Fibroblast of the conjunctiva (primary cell): ENCODE measurements at regions not wholly inside any gene's neighbourhood (a gene's known extent, or its start where the extent isn't known, plus 50 kb on each side); places are given as distances from the start of the nearest gene placed in this dataset.
"Not testable (repeated sequence)": the region's sequence is repeated elsewhere in the genome, so short reads cannot be mapped to it uniquely, and the experiment has no call there.

Experiments
- DNase-seq: peaks from one replicate; pipeline ENCODE4 v3.0.0-alpha.2; 2010; ENCODE audit warnings: low read depth

- DNase-seq, result no peak
Measured at GRCh38 chr12:107500307-107500706, 185.3 kb upstream of the PWP1 start.

- no peak for DNase-seq
Measured at GRCh38 chr12:107501681-107502080, 183.9 kb upstream of the PWP1 start.

GRCh38 chr12:107503129-107503855, 182.3 kb upstream of the PWP1 start:
- no peak for DNase-seq

GRCh38 chr12:107503887-107504885, 181.4 kb upstream of the PWP1 start:
- no peak for DNase-seq

GRCh38 chr12:107509421-107509820, 176.2 kb upstream of the PWP1 start:
- DNase-seq, result no peak

DNA sequence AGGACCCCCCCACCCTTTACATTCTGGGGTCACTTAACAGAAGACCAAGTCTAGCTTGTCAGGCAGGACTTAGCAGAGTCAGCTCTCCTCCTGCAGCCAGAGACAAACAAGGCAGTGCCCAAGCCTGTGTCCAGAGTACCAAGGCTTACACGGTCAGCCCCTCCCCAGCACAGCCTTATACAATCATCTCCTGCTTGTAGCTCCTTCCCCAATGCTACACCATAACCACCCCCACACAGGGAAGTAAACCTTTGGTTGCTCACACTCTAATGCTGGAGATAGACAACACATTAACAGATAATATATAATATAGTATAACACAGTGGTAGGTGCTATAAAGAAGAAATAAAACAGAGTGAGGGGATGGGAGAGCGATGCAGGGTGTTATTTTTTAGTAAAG, 175.4 kb upstream of the PWP1 start:
- no peak for DNase-seq

- no peak for DNase-seq
Measured at GRCh38 chr12:107511292-107511691, 174.3 kb upstream of the PWP1 start.

DNA sequence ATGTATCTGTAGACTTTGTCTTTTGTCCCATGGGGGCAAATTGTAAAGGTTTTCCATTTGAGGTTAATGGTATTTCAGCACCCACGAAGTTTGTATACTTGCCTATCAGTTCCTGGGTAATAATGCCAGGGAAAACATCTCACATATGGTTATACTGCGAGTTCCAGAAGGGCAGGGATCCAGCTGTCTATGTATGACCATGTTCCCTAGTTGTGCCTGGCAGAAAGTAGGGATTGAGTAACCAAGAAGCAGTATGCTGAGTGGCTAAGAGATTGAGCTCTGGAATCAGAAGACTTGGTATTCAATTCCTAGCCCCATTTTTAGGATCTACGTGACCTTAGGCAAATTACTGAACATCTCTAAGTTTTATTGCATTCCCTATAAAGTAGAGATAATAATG, 173.2 kb upstream of the PWP1 start:
- DNase-seq, result peak; percentile 47

- DNase-seq, result no peak
Measured at GRCh38 chr12:107513184-107513583, 172.4 kb upstream of the PWP1 start.

GRCh38 chr12:107513636-107514400, 171.8 kb upstream of the PWP1 start:
- no peak for DNase-seq

GRCh38 chr12:107514887-107515445, 170.6 kb upstream of the PWP1 start:
- DNase-seq, result peak; percentile 59

GRCh38 chr12:107515446-107515958, 170.1 kb upstream of the PWP1 start:
- DNase-seq, result peak; percentile 81

DNA sequence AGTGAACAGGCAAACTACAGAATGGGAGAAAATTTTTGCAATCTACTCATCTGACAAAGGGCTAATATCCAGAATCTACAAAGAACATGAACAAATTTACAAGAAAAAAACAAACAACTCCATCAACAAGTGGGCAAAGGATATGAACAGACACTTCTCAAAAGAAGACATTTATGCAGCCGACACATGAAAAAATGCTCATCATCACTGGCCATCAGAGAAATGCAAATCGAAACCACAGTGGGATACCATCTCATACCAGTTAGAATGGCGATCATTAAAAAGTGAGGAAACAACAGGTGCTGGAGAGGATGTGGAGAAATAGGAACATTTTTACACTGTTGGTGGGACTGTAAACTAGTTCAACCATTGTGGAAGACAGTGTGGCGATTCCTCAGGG, 167.8 kb upstream of the PWP1 start:
- DNase-seq, result not testable (repeated sequence)

DNA sequence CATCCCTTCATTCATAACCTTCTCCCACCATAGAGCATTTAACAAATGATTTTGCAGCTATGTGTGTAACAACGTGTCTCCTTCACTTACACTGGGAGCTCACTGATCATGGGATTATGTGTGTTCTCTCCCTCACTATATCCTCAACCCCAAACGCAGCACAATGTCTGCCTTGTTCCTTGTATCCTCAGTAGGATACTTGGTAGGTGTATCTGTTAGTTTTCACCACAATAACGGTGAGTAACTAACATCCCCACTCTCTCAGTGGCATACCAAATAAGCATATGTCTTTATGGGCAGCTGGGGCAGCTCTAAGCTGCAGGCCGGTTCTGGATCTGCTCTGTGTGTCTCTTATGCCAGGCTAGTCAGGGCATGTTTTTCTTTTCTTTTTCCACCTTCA, 166.7 kb upstream of the PWP1 start:
- DNase-seq, result no peak

DNA sequence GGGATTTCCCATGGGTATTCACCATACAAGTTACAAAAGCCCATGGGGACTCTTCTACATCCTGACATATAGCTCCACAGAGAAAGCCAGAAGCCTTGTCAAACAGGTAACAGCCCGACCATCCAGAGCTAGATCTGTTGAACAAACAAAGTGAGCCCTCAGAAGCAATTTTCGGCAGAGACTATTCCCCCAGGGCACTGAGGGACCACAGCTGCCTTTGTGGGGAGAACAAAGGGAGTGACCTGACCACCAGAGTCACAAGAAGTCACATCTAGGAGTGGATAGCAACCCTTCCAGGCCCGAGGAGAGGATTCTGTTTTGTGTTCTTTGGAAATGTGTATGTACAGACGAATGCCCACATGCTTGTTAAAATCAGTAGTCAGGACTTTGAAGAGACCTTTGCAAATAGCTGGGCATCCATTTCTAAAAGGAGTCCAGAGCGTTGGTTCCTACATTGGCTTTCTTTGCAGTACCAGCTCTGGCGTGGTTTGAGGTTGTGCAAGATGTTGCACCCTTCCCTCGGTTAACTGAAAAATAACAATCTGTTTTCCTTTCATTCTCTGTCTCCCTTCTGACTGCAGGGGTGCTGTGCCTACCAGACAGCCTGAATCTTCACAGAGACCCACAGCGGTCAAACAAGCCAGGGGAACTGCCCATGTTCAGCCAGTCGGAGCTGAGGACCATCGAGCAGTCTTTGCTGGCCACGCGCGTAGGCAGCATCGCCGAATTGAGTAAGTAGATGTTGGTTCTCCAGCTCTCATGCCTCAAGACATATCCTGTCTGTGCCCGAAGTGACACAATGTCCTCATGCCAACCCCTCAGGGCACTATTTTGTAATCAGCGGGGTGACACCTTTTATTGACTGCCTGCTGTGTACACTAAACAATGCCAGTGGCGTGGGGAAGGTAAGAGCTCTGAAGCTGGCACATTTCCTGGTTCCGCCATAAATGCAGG, 165.4 kb upstream of the PWP1 start:
- no peak for DNase-seq

DNA sequence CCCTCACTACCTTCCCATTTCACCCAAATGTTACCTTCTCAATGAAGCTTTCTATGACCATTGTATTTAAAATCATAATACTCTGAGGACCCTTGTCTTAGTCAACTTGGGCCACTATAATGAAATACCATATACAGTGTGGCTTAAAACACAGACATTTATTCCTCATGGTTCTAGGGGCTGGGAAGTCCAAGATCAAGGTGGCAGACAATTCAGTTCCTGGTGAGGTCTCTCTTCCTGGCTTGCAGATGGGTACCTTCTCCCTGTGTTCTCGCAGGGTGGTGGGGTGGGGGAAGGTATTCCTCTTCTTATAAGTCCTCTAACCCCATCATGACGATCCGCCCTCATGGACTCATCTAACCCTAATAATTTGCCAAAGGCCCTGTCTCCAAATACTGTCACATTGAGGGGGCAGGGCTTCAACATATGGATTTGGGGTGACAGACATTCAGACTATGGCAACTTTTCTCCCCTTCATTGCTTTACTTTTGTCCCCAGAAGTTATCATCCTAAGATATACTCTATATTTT, 163.7 kb upstream of the PWP1 start:
- no peak for DNase-seq

GRCh38 chr12:107522692-107523477, 162.7 kb upstream of the PWP1 start:
- no peak for DNase-seq

- DNase-seq, result no peak
Measured at GRCh38 chr12:107523775-107524535, 161.6 kb upstream of the PWP1 start.
